IMR-90 (cell line): ENCODE measurements at regions not wholly inside any gene's neighbourhood (a gene's known extent, or its start where the extent isn't known, plus 50 kb on each side); places are given as distances from the start of the nearest gene placed in this dataset.

Source experiments
- ATAC-seq: fragments of 200-7000 bp; cut with Tn5 transposase; 2 replicates; pipeline ENCODE4 v1.9.1; 2020; ENCODE audit warnings: low read depth, mild to moderate bottlenecking, moderate library complexity
- BruUV-seq: library from RNA; stranded (reverse); fragments of 400-500 nt; replicated peaks from 2 replicates; lab custom pipeline; 2021; lab: Mats Ljungman, UMichigan
- CTCF ChIA-PET: fragments of 300-600 bp; formaldehyde crosslinking; extraction: SDS; loops from one replicate; lab custom pipeline; 2021; ENCODE audit warnings: antibody characterized with exemption; lab: Yijun Ruan, JAX
- POLR2A ChIA-PET: fragments of 300-600 bp; sonication (Branson Sonifier 250); formaldehyde crosslinking; loops from one replicate; lab custom pipeline; 2022; ENCODE audit warnings: antibody characterized with exemption; ENCODE audit not compliant: unreplicated experiment; lab: Charles Lee
- DNase-seq: peaks from one replicate; pipeline ENCODE4 v3.0.0; 2013
- H2AFZ ChIP-seq: replicated peaks from 2 replicates; pipeline ENCODE3; 2013; ENCODE audit warnings: low read length, mild to moderate bottlenecking; ENCODE audit not compliant: poor library complexity
- H2AK5ac ChIP-seq: 2 replicates; pipeline ENCODE4 v1.6.1; 2013; ENCODE audit warnings: low read depth, low read length, inconsistent platforms
- H2AK9ac ChIP-seq: replicated peaks from 2 replicates; pipeline ENCODE3; 2013; ENCODE audit warnings: mild to moderate bottlenecking, low read depth, low read length, moderate library complexity; ENCODE audit not compliant: poor library complexity
- H2BK120ac ChIP-seq: 2 replicates; pipeline ENCODE4 v1.6.1; 2013; ENCODE audit warnings: low read depth, low read length, inconsistent platforms
- H2BK15ac ChIP-seq: 3 replicates; pipeline ENCODE4 v1.6.1; 2013; ENCODE audit warnings: low read depth, low read length, inconsistent platforms
- H2BK20ac ChIP-seq: 2 replicates; pipeline ENCODE4 v1.6.1; 2013; ENCODE audit warnings: low read depth, mild to moderate bottlenecking, inconsistent platforms, low read length, moderate library complexity
- H2BK5ac ChIP-seq: 2 replicates; pipeline ENCODE4 v1.6.1; 2013; ENCODE audit warnings: mild to moderate bottlenecking, low read depth, low read length, inconsistent platforms; ENCODE audit not compliant: poor library complexity, severe bottlenecking
- H3K14ac ChIP-seq: replicated peaks from 2 replicates; pipeline ENCODE4 v1.6.1; 2013; ENCODE audit warnings: low read depth, low read length, inconsistent platforms
- H3K18ac ChIP-seq: 2 replicates; pipeline ENCODE4 v1.6.1; 2013; ENCODE audit warnings: low read depth, low read length, control low read depth
- H3K23ac ChIP-seq: 2 replicates; pipeline ENCODE4 v1.6.1; 2013; ENCODE audit warnings: low read depth, low read length, inconsistent platforms
- H3K27ac ChIP-seq: 2 replicates; pipeline ENCODE4 v1.5.1; 2013; ENCODE audit warnings: mild to moderate bottlenecking, control low read depth, low read length; ENCODE audit not compliant: insufficient read depth
- H3K27me3 ChIP-seq: 2 replicates; pipeline ENCODE4 v1.6.1; 2013; ENCODE audit warnings: low read length; ENCODE audit not compliant: control insufficient read depth, insufficient read depth
- H3K36me3 ChIP-seq: 2 replicates; pipeline ENCODE4 v1.6.1; 2013; ENCODE audit warnings: low read length, mixed read lengths; ENCODE audit not compliant: control insufficient read depth, insufficient read depth
- H3K4ac ChIP-seq: 2 replicates; pipeline ENCODE4 v1.6.1; 2013; ENCODE audit warnings: low read depth, low read length, inconsistent platforms
- H3K4me1 ChIP-seq: 2 replicates; pipeline ENCODE4 v1.6.1; 2013; ENCODE audit warnings: low read length, mixed read lengths; ENCODE audit not compliant: control insufficient read depth, insufficient read depth
- H3K4me2 ChIP-seq: 2 replicates; pipeline ENCODE4 v1.6.1; 2013; ENCODE audit warnings: low read depth, mild to moderate bottlenecking, control low read depth, low read length, moderate library complexity
- H3K4me3 ChIP-seq: 2 replicates; pipeline ENCODE4 v1.5.1; 2013; ENCODE audit warnings: low read depth, mild to moderate bottlenecking, control low read depth, low read length, moderate library complexity; ENCODE audit not compliant: insufficient read depth
- H3K56ac ChIP-seq: 2 replicates; pipeline ENCODE4 v1.6.1; 2013; ENCODE audit warnings: low read length, inconsistent platforms; ENCODE audit not compliant: insufficient read depth; ENCODE audit errors: extremely low read depth
- H3K79me1 ChIP-seq, 2 experiments: 2 replicates each; pipeline ENCODE4 v1.6.1; 2013; ENCODE audit warnings: low read length in 2 of 2, inconsistent platforms in 1 of 2, low read depth in 1 of 2
- H3K9ac ChIP-seq: 2 replicates; pipeline ENCODE4 v1.6.1; 2013; ENCODE audit warnings: low read depth, low read length, control low read depth
- H3K9me1 ChIP-seq: 2 replicates; pipeline ENCODE4 v1.6.1; 2013; ENCODE audit warnings: low read length, inconsistent platforms; ENCODE audit not compliant: insufficient read depth
- H3K9me3 ChIP-seq: 2 replicates; pipeline ENCODE4 v1.6.1; 2013; ENCODE audit warnings: low read length; ENCODE audit not compliant: control insufficient read depth, insufficient read depth
- H4K20me1 ChIP-seq: 2 replicates; pipeline ENCODE4 v1.6.1; 2013; ENCODE audit warnings: low read length, inconsistent platforms; ENCODE audit not compliant: insufficient read depth
- H4K5ac ChIP-seq: 2 replicates; pipeline ENCODE4 v1.6.1; 2013; ENCODE audit warnings: mild to moderate bottlenecking, low read depth, low read length, control low read depth
- H4K8ac ChIP-seq, 2 experiments: 2 replicates each; pipeline ENCODE4 v1.6.1; 2013; ENCODE audit warnings: low read depth in 2 of 2, low read length in 2 of 2, control low read depth in 1 of 2, inconsistent platforms in 1 of 2
- H4K91ac ChIP-seq: 2 replicates; pipeline ENCODE4 v1.6.1; 2013; ENCODE audit warnings: low read depth, low read length, inconsistent platforms; ENCODE audit not compliant: insufficient read depth
- CEBPB ChIP-seq: IDR thresholded peaks from 2 replicates; pipeline ENCODE4 v1.6.1; 2012; ENCODE audit warnings: low read depth, low read length, improper control_type of control experiment
- FOS ChIP-seq: fragments of 150-350 bp; IDR thresholded peaks from 2 replicates; pipeline ENCODE4 v1.6.1; 2016; ENCODE audit warnings: low read depth, low read length
- MAZ ChIP-seq: IDR thresholded peaks from 2 replicates; pipeline ENCODE4 v1.6.1; 2012; ENCODE audit warnings: low read depth, mild to moderate bottlenecking, low read length, improper control_type of control experiment, moderate library complexity, borderline replicate concordance
- MXI1 ChIP-seq: IDR thresholded peaks from 2 replicates; pipeline ENCODE4 v1.6.1; 2012; ENCODE audit warnings: low read depth, mild to moderate bottlenecking, low read length, moderate library complexity, borderline replicate concordance
- RAD21 ChIP-seq: IDR thresholded peaks from 2 replicates; pipeline ENCODE4 v1.6.1; 2012; ENCODE audit warnings: low read length, improper control_type of control experiment
- WGBS, 2 experiments: methylation state at CpG; one replicate each; pipeline versions ENCODE4 v1.1.5 to v1.1.7; 2013; ENCODE audit warnings: missing lambda C conversion rate in 2 of 2; ENCODE audit not compliant: insufficient read length in 1 of 2; ENCODE audit errors: extremely low coverage in 2 of 2; 5-methylcytosine and 5-hydroxymethylcytosine counted together
- dilution Hi-C: fragments of 300-500 bp; cut with HindIII; formaldehyde crosslinking; loops from one replicate; pipeline ENCODE4 v1.14.3; 2018; ENCODE audit warnings: low sequenced_read_pairs; ENCODE audit not compliant: unreplicated experiment
- in situ Hi-C: fragments of 300-500 bp; cut with MboI; formaldehyde crosslinking; loops from 3 replicates; pipeline ENCODE4 v1.14.3; 2019; ENCODE audit warnings: low sequenced_read_pairs, inconsistent platforms, mixed read lengths
- intact Hi-C: fragments of 100-400 bp; cut with micrococcal nuclease; formaldehyde crosslinking; loops from 2 replicates; pipeline ENCODE4 v1.10.0; 2022

DNA sequence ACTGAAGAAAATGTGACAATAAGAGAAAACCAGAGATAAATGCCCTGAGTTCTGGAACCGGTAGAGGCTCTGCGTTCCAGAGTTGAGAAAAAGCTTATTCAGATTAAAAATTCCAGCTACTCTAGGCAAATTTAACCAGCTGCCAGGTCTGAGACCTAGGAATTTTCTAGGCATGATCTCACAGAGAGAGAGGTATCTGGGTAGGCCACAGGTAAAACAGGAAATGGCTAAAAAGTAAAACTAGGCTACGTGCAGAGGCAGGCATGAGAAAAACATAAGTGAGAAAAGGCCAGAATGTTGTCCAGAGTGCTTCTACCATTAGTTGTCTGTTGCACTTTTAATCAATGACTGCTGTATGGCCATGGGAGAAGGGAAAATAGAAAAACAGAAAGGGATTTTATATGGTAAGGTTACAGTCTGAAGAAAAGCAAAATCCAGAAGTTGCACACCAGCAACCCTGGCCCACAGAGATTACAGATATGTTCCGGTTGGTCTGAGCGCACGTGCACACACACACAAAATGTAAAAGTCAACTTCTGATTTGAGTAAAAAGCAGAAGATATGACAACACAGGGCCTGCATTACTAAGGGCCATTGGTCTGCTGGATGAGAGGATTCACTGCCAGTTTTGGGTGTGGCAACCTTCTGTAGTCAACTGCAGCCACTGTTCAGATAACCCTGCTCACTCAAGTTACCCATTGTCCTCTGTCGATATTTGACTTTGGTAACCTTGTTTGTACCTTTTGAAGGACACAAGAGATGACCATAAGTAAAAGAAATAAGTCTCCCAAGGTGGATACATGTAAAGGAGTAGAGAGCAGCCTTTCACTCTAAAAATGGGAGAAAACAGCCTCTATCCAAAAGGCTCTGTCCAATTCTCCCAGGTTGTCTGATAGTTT, 266.0 kb downstream of the DTWD2 start:
- Histone ChIP-seq H2AK9ac (no peak overlapping the region), H2BK120ac (no peak overlapping the region), H3K27me3 (no peaks in the 10 kb centered on the region), H3K56ac (no peak overlapping the region), H4K8ac (no peak overlapping the region), H2BK5ac (no peak overlapping the region), H2AFZ (no peak overlapping the region), H3K9me3 (no peaks in the 10 kb centered on the region), H4K5ac (no peak overlapping the region), H3K14ac (no peak overlapping the region), H2AK5ac (no peak overlapping the region), H3K9me1 (no peaks in the 10 kb centered on the region), H3K4me3 (no peak overlapping the region), H3K36me3 (no peaks in the 10 kb centered on the region), H3K18ac (no peak overlapping the region), H3K9ac (no peak overlapping the region), H3K4me1 (no peaks in the 10 kb centered on the region), H4K91ac (no peak overlapping the region), H3K4ac (no peak overlapping the region), H4K20me1 (no peaks in the 10 kb centered on the region), H3K23ac (no peak overlapping the region), H2BK20ac (no peak overlapping the region), H3K4me2 (no peak overlapping the region), H3K79me1 (no peaks in the 10 kb centered on the region), H2BK15ac (no peak overlapping the region), H3K27ac (no peak overlapping the region)
- ChIA-PET CTCF (interaction anchor here (0.7 kb wide), 1 partner anchor 26 kb away, joined by 4 read pairs; no protein-coding TSS in a partner anchor), POLR2A (no interaction called here)
- no CpG with 5 or more reads among the region's 7 CpGs for WGBS, 2 experiments
- no TSS peak for BruUV-seq
- ATAC-seq, result no peak
- dilution Hi-C loops, result no loop called here
- in situ Hi-C loops, result no loop called here
- DNase-seq, result no peak
- intact Hi-C loops, result no loop called here
- no peak for TF ChIP-seq FOS
- no peak for TF ChIP-seq RAD21
- no peak for TF ChIP-seq MXI1
- no peak for TF ChIP-seq MAZ
- no peak for TF ChIP-seq CEBPB
